ENCODE measurements at regions not wholly inside any gene's neighbourhood (a gene's known extent, or its start where the extent isn't known, plus 50 kb on each side); places are given as distances from the start of the nearest gene placed in this dataset.

GRCh38 chr14:71175491-71175890, 268.2 kb downstream of the PCNX1 start:
- Histone ChIP-seq H2AFZ (replicated peaks; ENCODE audit: low read length, poor library complexity) (no peak overlapping the region), H2AK5ac (ENCODE audit: low read depth, low read length) (no peak overlapping the region), H4K8ac (ENCODE audit: low read depth in 2 of 2, low read length in 2 of 2) (no peak overlapping the region), H3K36me3 (ENCODE audit: control insufficient read depth, insufficient read depth, low read length) (no peaks in the 10 kb centered on the region), H4K91ac (ENCODE audit: insufficient read depth, low read depth, low read length) (no peak overlapping the region), H3K9ac (ENCODE audit: low read depth, low read length) (no peak overlapping the region), H3K23ac (ENCODE audit: low read depth, low read length) (no peak overlapping the region), H3K79me1 (ENCODE audit: low read depth in 1 of 2, low read length in 2 of 2) (no peaks in the 10 kb centered on the region), H2BK5ac (ENCODE audit: low read depth, low read length, poor library complexity, severe bottlenecking) (no peak overlapping the region), H3K9me1 (ENCODE audit: insufficient read depth, low read length) (no peaks in the 10 kb centered on the region), H3K9me3 (ENCODE audit: control insufficient read depth, insufficient read depth, low read length) (no peaks in the 10 kb centered on the region), H3K4me2 (ENCODE audit: low read depth, low read length) (no peak overlapping the region), H2AK9ac (replicated peaks; ENCODE audit: low read depth, low read length, poor library complexity) (no peak overlapping the region), H3K27me3 (ENCODE audit: control insufficient read depth, insufficient read depth, low read length) (no peaks in the 10 kb centered on the region), H2BK15ac (ENCODE audit: low read depth, low read length) (no peak overlapping the region), H3K4me3 (ENCODE audit: insufficient read depth, low read depth, low read length) (no peak overlapping the region), H3K4me1 (ENCODE audit: control insufficient read depth, insufficient read depth, low read length) (no peaks in the 10 kb centered on the region), H2BK20ac (ENCODE audit: low read depth, low read length) (no peak overlapping the region), H3K18ac (ENCODE audit: low read depth, low read length) (no peak overlapping the region), H3K4ac (ENCODE audit: low read depth, low read length) (no peak overlapping the region), H2BK120ac (ENCODE audit: low read depth, low read length) (no peak overlapping the region), H3K14ac (replicated peaks; ENCODE audit: low read depth, low read length) (no peak overlapping the region), H4K5ac (ENCODE audit: low read depth, low read length) (no peak overlapping the region), H3K27ac (ENCODE audit: insufficient read depth, low read length) (no peak overlapping the region), H4K20me1 (ENCODE audit: insufficient read depth, low read length) (no peaks in the 10 kb centered on the region), H3K56ac (ENCODE audit: extremely low read depth, insufficient read depth, low read length) (no peak overlapping the region)
- BruUV-seq (replicated peaks): no TSS peak
- DNase-seq (no peak), ATAC-seq (ENCODE audit: low read depth) (no peak)
- TF ChIP-seq MXI1 (IDR thresholded peaks at IDR 0.05; ENCODE audit: borderline replicate concordance, low read depth, low read length): no peak
- no peak for TF ChIP-seq USF2 (IDR thresholded peaks at IDR 0.05; ENCODE audit: low read depth, low read length)
- TF ChIP-seq NFE2L2 (IDR thresholded peaks at IDR 0.05; ENCODE audit: low read depth, low read length): no peak
- no peak for TF ChIP-seq RAD21 (IDR thresholded peaks at IDR 0.05; ENCODE audit: low read length)
- TF ChIP-seq CHD1 (IDR thresholded peaks at IDR 0.05; ENCODE audit: low read depth, low read length): no peak
- no peak for TF ChIP-seq BHLHE40 (IDR thresholded peaks at IDR 0.05; ENCODE audit: low read depth, low read length)
- no peak for TF ChIP-seq CEBPB (IDR thresholded peaks at IDR 0.05; ENCODE audit: low read depth, low read length)
- no peak for TF ChIP-seq FOS (IDR thresholded peaks at IDR 0.05; ENCODE audit: low read depth, low read length)
- TF ChIP-seq POLR2A (IDR thresholded peaks at IDR 0.05; ENCODE audit: low read depth, low read length): no peak
- no peak for TF ChIP-seq ELK1 (IDR thresholded peaks at IDR 0.05; ENCODE audit: borderline replicate concordance, low read depth, low read length)
- TF ChIP-seq RCOR1 (IDR thresholded peaks at IDR 0.05; ENCODE audit: insufficient replicate concordance, low read length): no peak
- TF ChIP-seq SMC3 (IDR thresholded peaks at IDR 0.05; ENCODE audit: low read depth, low read length): no peak
- TF ChIP-seq RFX5 (IDR thresholded peaks at IDR 0.05; ENCODE audit: low read depth, low read length): no peak
- TF ChIP-seq MAFK (IDR thresholded peaks at IDR 0.05; ENCODE audit: low read depth, low read length): no peak
- no peak for TF ChIP-seq MAZ (IDR thresholded peaks at IDR 0.05; ENCODE audit: borderline replicate concordance, low read depth, low read length)
- no peak for TF ChIP-seq CTCF (conservative IDR thresholded peaks at IDR 0.05; ENCODE audit: low read depth, low read length)
- in situ Hi-C loops (cut with MboI; ENCODE audit: low sequenced_read_pairs) (no loop called here), dilution Hi-C loops (cut with HindIII; ENCODE audit: low sequenced_read_pairs, unreplicated experiment) (no loop called here), intact Hi-C loops (cut with micrococcal nuclease) (no loop called here)
- ChIA-PET POLR2A (ENCODE audit: unreplicated experiment) (no interaction called here), CTCF (interaction anchor here (0.6 to 0.9 kb wide), 2 partner anchors 9 to 13 kb away, joined by 3 to 4 read pairs; no protein-coding TSS in a partner anchor)
- 94% methylated on average over 2 of the region's 3 CpGs; no CpG with 5 or more reads in 1 of the 2 experiments for WGBS, 2 experiments (ENCODE audit: extremely low coverage in 2 of 2, insufficient read length in 1 of 2)
